Ovary (tissue), 1 donor: ENCODE measurements at regions not wholly inside any gene's neighbourhood (a gene's known extent, or its start where the extent isn't known, plus 50 kb on each side); places are given as distances from the start of the nearest gene placed in this dataset.

ENCODE experiments used
- EP300 ChIP-seq: sonication (generic); formaldehyde crosslinking; IDR thresholded peaks from one replicate; pipeline ENCODE4 v1.6.1; 2017; ENCODE audit warnings: antibody characterized with exemption
- POLR2A ChIP-seq: fragments of 450-650 bp; IDR thresholded peaks from one replicate; pipeline ENCODE4 v1.6.1; 2017; ENCODE audit warnings: antibody characterized with exemption, mild to moderate bottlenecking, moderate library complexity

GRCh38 chr4:17163156-17163771 lies 264.8 kb upstream of the LDB2 start:
- TF ChIP-seq EP300 (no peak), POLR2A (no peak)
